Immature natural killer cell (primary cell): ENCODE measurements at regions not wholly inside any gene's neighbourhood (a gene's known extent, or its start where the extent isn't known, plus 50 kb on each side); places are given as distances from the start of the nearest gene placed in this dataset.

Source experiments
- DNase-seq, 3 donors: peaks; one replicate each; pipeline ENCODE4 v3.0.0; 2022; ENCODE audit warnings: mixed read lengths in 1 of 3
- H3K27ac Mint-ChIP-seq, 6 donors: one replicate each; pipeline ENCODE4 v1.8.0; 2020; ENCODE audit warnings: mixed read lengths in 6 of 6, mild to moderate bottlenecking in 5 of 6, inconsistent platforms in 4 of 6, moderate library complexity in 3 of 6
- H3K27me3 Mint-ChIP-seq, 3 donors: one replicate each; pipeline ENCODE4 v1.8.0; 2020 to 2021; ENCODE audit warnings: low read depth in 3 of 3, mild to moderate bottlenecking in 3 of 3, mixed read lengths in 3 of 3, moderate library complexity in 3 of 3, inconsistent platforms in 1 of 3
- H3K36me3 Mint-ChIP-seq, 3 donors: one replicate each; pipeline ENCODE4 v1.8.0; 2020; ENCODE audit warnings: mixed read lengths in 3 of 3, inconsistent platforms in 2 of 3, mild to moderate bottlenecking in 2 of 3
- H3K4me1 Mint-ChIP-seq, 2 donors: one replicate each; pipeline ENCODE4 v1.8.0; 2020; ENCODE audit warnings: inconsistent platforms in 2 of 2, mild to moderate bottlenecking in 2 of 2, mixed read lengths in 2 of 2, moderate library complexity in 1 of 2
- H3K4me3 Mint-ChIP-seq, 5 donors: one replicate each; pipeline ENCODE4 v1.8.0; 2020; ENCODE audit warnings: mild to moderate bottlenecking in 5 of 5, mixed read lengths in 5 of 5, inconsistent platforms in 3 of 5, moderate library complexity in 3 of 5
- H3K9me3 Mint-ChIP-seq, 6 donors: one replicate each; pipeline ENCODE4 v1.8.0; 2020; ENCODE audit warnings: mild to moderate bottlenecking in 6 of 6, mixed read lengths in 6 of 6, inconsistent platforms in 4 of 6, moderate library complexity in 3 of 6

- Mint-ChIP-seq H3K36me3 (peaks cover 0 to 3% (median 0%) of the 10 kb centered on the region in 3 donors), H3K4me1 (no peaks in the 10 kb centered on the region), H3K4me3 (no peak overlapping the region), H3K27me3 (no peaks in the 10 kb centered on the region), H3K9me3 (peaks cover 0 to 23% (median 11%) of the 10 kb centered on the region in 6 donors), H3K27ac (no peak overlapping the region)
- no peak for DNase-seq
Measured at GRCh38 chr12:85679296-85679695, 156.9 kb downstream of the RASSF9 start.

GRCh38 chr12:85680881-85681280 lies 155.3 kb downstream of the RASSF9 start:
- H3K9me3 Mint-ChIP-seq = peaks cover 0 to 10% (median 7%) of the 10 kb centered on the region in 6 donors
- no peak overlapping the region for H3K27ac Mint-ChIP-seq
- no peaks in the 10 kb centered on the region for H3K4me1 Mint-ChIP-seq
- no peaks in the 10 kb centered on the region for H3K27me3 Mint-ChIP-seq
- peaks cover 0 to 3% (median 0%) of the 10 kb centered on the region in 3 donors for H3K36me3 Mint-ChIP-seq
- H3K4me3 Mint-ChIP-seq = no peak overlapping the region
- no peak for DNase-seq

- Mint-ChIP-seq H3K4me1 (no peaks in the 10 kb centered on the region), H3K36me3 (peaks cover 0 to 3% (median 0%) of the 10 kb centered on the region in 3 donors), H3K27me3 (no peaks in the 10 kb centered on the region), H3K27ac (no peak overlapping the region), H3K4me3 (no peak overlapping the region), H3K9me3 (peaks cover 0 to 10% (median 7%) of the 10 kb centered on the region in 6 donors)
- DNase-seq = no peak
Measured at GRCh38 chr12:85681333-85681732, 154.9 kb downstream of the RASSF9 start.

- Mint-ChIP-seq H3K27me3 (no peaks in the 10 kb centered on the region), H3K36me3 (peaks cover 0 to 3% (median 0%) of the 10 kb centered on the region in 3 donors), H3K27ac (no peak overlapping the region), H3K4me3 (no peak overlapping the region), H3K9me3 (peaks cover 0 to 16% (median 7%) of the 10 kb centered on the region in 6 donors), H3K4me1 (no peaks in the 10 kb centered on the region)
- no peak for DNase-seq
Measured at GRCh38 chr12:85683051-85683450, 153.2 kb downstream of the RASSF9 start.

- H3K27me3 Mint-ChIP-seq = peaks cover 0 to 2% (median 0%) of the 10 kb centered on the region in 3 donors
- H3K4me3 Mint-ChIP-seq = no peak overlapping the region
- no peaks in the 10 kb centered on the region for H3K36me3 Mint-ChIP-seq
- no peak for DNase-seq
- H3K4me1 Mint-ChIP-seq = no peaks in the 10 kb centered on the region
- peaks cover 0 to 19% (median 1%) of the 10 kb centered on the region in 6 donors for H3K9me3 Mint-ChIP-seq
- no peak overlapping the region for H3K27ac Mint-ChIP-seq
Measured at GRCh38 chr12:85688837-85689236, 147.4 kb downstream of the RASSF9 start.

GRCh38 chr12:85690146-85690545 lies 146.1 kb downstream of the RASSF9 start:
- H3K4me1 Mint-ChIP-seq = no peaks in the 10 kb centered on the region
- no peak overlapping the region for H3K4me3 Mint-ChIP-seq
- H3K27ac Mint-ChIP-seq = no peak overlapping the region
- no peak for DNase-seq
- peaks cover 0 to 19% (median under 1%) of the 10 kb centered on the region in 6 donors for H3K9me3 Mint-ChIP-seq
- H3K27me3 Mint-ChIP-seq = peaks cover 0 to 2% (median 0%) of the 10 kb centered on the region in 3 donors
- no peaks in the 10 kb centered on the region for H3K36me3 Mint-ChIP-seq

GRCh38 chr12:85693093-85693665 lies 143.0 kb downstream of the RASSF9 start:
- no peak overlapping the region for H3K27ac Mint-ChIP-seq
- H3K27me3 Mint-ChIP-seq = peaks cover 0 to 3% (median 0%) of the 10 kb centered on the region in 3 donors
- no peak overlapping the region for H3K4me3 Mint-ChIP-seq
- H3K36me3 Mint-ChIP-seq = no peaks in the 10 kb centered on the region
- peaks cover 0 to 13% (median 0%) of the 10 kb centered on the region in 6 donors for H3K9me3 Mint-ChIP-seq
- no peaks in the 10 kb centered on the region for H3K4me1 Mint-ChIP-seq
- DNase-seq = no peak

GRCh38 chr12:85695097-85695715 lies 141.0 kb downstream of the RASSF9 start:
- H3K27ac Mint-ChIP-seq = no peak overlapping the region
- H3K4me1 Mint-ChIP-seq = no peaks in the 10 kb centered on the region
- DNase-seq = no peak
- H3K9me3 Mint-ChIP-seq = peaks cover 0 to 7% (median 0%) of the 10 kb centered on the region in 6 donors
- peaks cover 0 to 5% (median 0%) of the 10 kb centered on the region in 3 donors for H3K27me3 Mint-ChIP-seq
- H3K4me3 Mint-ChIP-seq = no peak overlapping the region
- no peaks in the 10 kb centered on the region for H3K36me3 Mint-ChIP-seq

GRCh38 chr12:85697003-85697402 lies 139.2 kb downstream of the RASSF9 start:
- peaks cover 0 to 5% (median 0%) of the 10 kb centered on the region in 3 donors for H3K27me3 Mint-ChIP-seq
- no peak overlapping the region for H3K4me3 Mint-ChIP-seq
- no peaks in the 10 kb centered on the region for H3K36me3 Mint-ChIP-seq
- peaks cover 0 to 9% (median 3%) of the 10 kb centered on the region in 6 donors for H3K9me3 Mint-ChIP-seq
- no peak for DNase-seq
- H3K4me1 Mint-ChIP-seq = no peaks in the 10 kb centered on the region
- no peak overlapping the region for H3K27ac Mint-ChIP-seq

- peaks cover 0 to 3% (median 0%) of the 10 kb centered on the region in 3 donors for H3K27me3 Mint-ChIP-seq
- H3K4me1 Mint-ChIP-seq = no peaks in the 10 kb centered on the region
- H3K9me3 Mint-ChIP-seq = peaks cover 0 to 12% (median 3%) of the 10 kb centered on the region in 6 donors
- no peaks in the 10 kb centered on the region for H3K36me3 Mint-ChIP-seq
- no peak overlapping the region for H3K27ac Mint-ChIP-seq
- no peak overlapping the region for H3K4me3 Mint-ChIP-seq
- no peak for DNase-seq
Measured at GRCh38 chr12:85698937-85699336, 137.3 kb downstream of the RASSF9 start.

GRCh38 chr12:85708775-85709174 lies 127.4 kb downstream of the RASSF9 start:
- H3K4me3 Mint-ChIP-seq = no peak overlapping the region
- H3K9me3 Mint-ChIP-seq = peaks cover 0 to 5% (median 3%) of the 10 kb centered on the region in 6 donors
- no peak for DNase-seq
- no peaks in the 10 kb centered on the region for H3K36me3 Mint-ChIP-seq
- H3K27me3 Mint-ChIP-seq = no peaks in the 10 kb centered on the region
- no peaks in the 10 kb centered on the region for H3K4me1 Mint-ChIP-seq
- no peak overlapping the region for H3K27ac Mint-ChIP-seq

GRCh38 chr12:85711735-85712390 lies 124.3 kb downstream of the RASSF9 start:
- Mint-ChIP-seq H3K36me3 (no peaks in the 10 kb centered on the region), H3K27ac (no peak overlapping the region), H3K27me3 (no peaks in the 10 kb centered on the region)

GRCh38 chr12:85713373-85713772 lies 122.8 kb downstream of the RASSF9 start:
- Mint-ChIP-seq H3K9me3 (peaks cover 1 to 23% (median 4%) of the 10 kb centered on the region in 6 donors), H3K27ac (no peak overlapping the region), H3K36me3 (no peaks in the 10 kb centered on the region), H3K4me1 (no peaks in the 10 kb centered on the region), H3K27me3 (no peaks in the 10 kb centered on the region), H3K4me3 (no peak overlapping the region)
- DNase-seq = no peak

More at GRCh38 chr12:85711735-85712390, 124.3 kb downstream of the RASSF9 start:
- Mint-ChIP-seq H3K9me3 (peaks cover 0 to 19% (median 3%) of the 10 kb centered on the region in 6 donors), H3K4me1 (no peaks in the 10 kb centered on the region), H3K4me3 (no peak overlapping the region)
- no peak for DNase-seq

GRCh38 chr12:85714425-85714824 lies 121.8 kb downstream of the RASSF9 start:
- no peaks in the 10 kb centered on the region for H3K36me3 Mint-ChIP-seq
- no peaks in the 10 kb centered on the region for H3K27me3 Mint-ChIP-seq
- H3K27ac Mint-ChIP-seq = no peak overlapping the region
- H3K9me3 Mint-ChIP-seq = peaks cover 1 to 31% (median 4%) of the 10 kb centered on the region in 6 donors
- no peak for DNase-seq
- H3K4me1 Mint-ChIP-seq = no peaks in the 10 kb centered on the region
- H3K4me3 Mint-ChIP-seq = no peak overlapping the region
